MCF 10A (cell line): ENCODE measurements at regions not wholly inside any gene's neighbourhood (a gene's known extent, or its start where the extent isn't known, plus 50 kb on each side); places are given as distances from the start of the nearest gene placed in this dataset.

Experiments used
- BruUV-seq: library from RNA; stranded (reverse); fragments of 400-500 nt; replicated peaks from 2 replicates; lab custom pipeline; 2021; lab: Mats Ljungman, UMichigan
- CTCF ChIA-PET: fragments of 300-600 bp; sonication (Branson Sonifier 250); formaldehyde crosslinking; extraction: SDS; loops from one replicate; lab custom pipeline; 2021; ENCODE audit warnings: antibody characterized with exemption, inconsistent platforms; lab: Yijun Ruan, JAX
- POLR2A ChIA-PET: fragments of 300-600, 350-650 bp; sonication (Branson Sonifier 250); formaldehyde crosslinking; extraction: SDS; loops from one replicate; lab custom pipeline; 2020; ENCODE audit warnings: antibody characterized with exemption, inconsistent platforms; lab: Yijun Ruan, JAX
- DNase-seq: peaks from one replicate; pipeline ENCODE4 v3.0.0-alpha.2; 2018; ENCODE audit not compliant: unreplicated experiment
- H3K27ac Mint-ChIP-seq: one replicate; pipeline ENCODE4 v1.8.0; 2022; ENCODE audit warnings: mild to moderate bottlenecking, low read depth, mixed read lengths; ENCODE audit not compliant: unreplicated experiment
- H3K27me3 Mint-ChIP-seq: one replicate; pipeline ENCODE4 v1.8.0; 2022; ENCODE audit warnings: mixed read lengths; ENCODE audit not compliant: insufficient read depth, unreplicated experiment
- H3K36me3 Mint-ChIP-seq: one replicate; pipeline ENCODE4 v1.8.0; 2022; ENCODE audit warnings: mild to moderate bottlenecking, moderate library complexity, mixed read lengths; ENCODE audit not compliant: insufficient read depth, unreplicated experiment
- H3K4me1 Mint-ChIP-seq: one replicate; pipeline ENCODE4 v1.8.0; 2022; ENCODE audit warnings: mixed read lengths; ENCODE audit not compliant: insufficient read depth, unreplicated experiment
- H3K4me3 Mint-ChIP-seq: one replicate; pipeline ENCODE4 v1.8.0; 2022; ENCODE audit warnings: mild to moderate bottlenecking, moderate library complexity, mixed read lengths; ENCODE audit not compliant: unreplicated experiment
- H3K9me3 Mint-ChIP-seq: one replicate; pipeline ENCODE4 v1.8.0; 2022; ENCODE audit warnings: mixed read lengths; ENCODE audit not compliant: unreplicated experiment
- CTCF ChIP-seq: fragments of 200-600 bp; IDR thresholded peaks from one replicate; pipeline ENCODE4 v1.8.0; 2022; ENCODE audit warnings: antibody characterized with exemption, mild to moderate bottlenecking; ENCODE audit not compliant: unreplicated experiment
- intact Hi-C: fragments of 100-400 bp; cut with micrococcal nuclease; formaldehyde crosslinking; loops from 2 replicates; pipeline ENCODE4 v1.14.1; 2022

GRCh38 chr3:13167064-13167743 lies 94.0 kb upstream of the IQSEC1 start:
- Mint-ChIP-seq H3K4me1 (no peaks in the 10 kb centered on the region), H3K36me3 (peaks cover 5% of the 10 kb centered on the region), H3K4me3 (no peak overlapping the region), H3K27ac (no peak overlapping the region), H3K27me3 (peaks cover 37% of the 10 kb centered on the region), H3K9me3 (no peaks in the 10 kb centered on the region)
- ChIA-PET POLR2A (no interaction called here), CTCF (interaction anchor here (0.9 kb wide), 1 partner anchor 276 kb away, joined by 3 read pairs; no protein-coding TSS in a partner anchor)
- no peak for TF ChIP-seq CTCF
- intact Hi-C loops: no loop called here
- no peak for DNase-seq
- no TSS peak for BruUV-seq

- Mint-ChIP-seq H3K4me3 (no peak overlapping the region), H3K4me1 (no peaks in the 10 kb centered on the region), H3K27me3 (peaks cover 37% of the 10 kb centered on the region), H3K27ac (no peak overlapping the region), H3K36me3 (peaks cover 5% of the 10 kb centered on the region), H3K9me3 (no peaks in the 10 kb centered on the region)
- no TSS peak for BruUV-seq
- ChIA-PET CTCF (interaction anchor here (0.6 to 0.9 kb wide), 2 partner anchors 11 to 275 kb away, joined by 3 to 4 read pairs; no protein-coding TSS in a partner anchor), POLR2A (no interaction called here)
- TF ChIP-seq CTCF: no peak
- no peak for DNase-seq
- intact Hi-C loops: no loop called here
Observed at GRCh38 chr3:13166243-13167063, 93.2 kb upstream of the IQSEC1 start.

GRCh38 chr3:13165576-13165975 lies 92.3 kb upstream of the IQSEC1 start:
- DNase-seq: no peak
- H3K27me3 Mint-ChIP-seq: peaks cover 37% of the 10 kb centered on the region
- no peak overlapping the region for H3K4me3 Mint-ChIP-seq
- no TSS peak for BruUV-seq
- no peak for TF ChIP-seq CTCF
- no peaks in the 10 kb centered on the region for H3K9me3 Mint-ChIP-seq
- H3K4me1 Mint-ChIP-seq: no peaks in the 10 kb centered on the region
- H3K27ac Mint-ChIP-seq: no peak overlapping the region
- ChIA-PET POLR2A (no interaction called here), CTCF (interaction anchor here (0.6 kb wide), 1 partner anchor 10 kb away, joined by 4 read pairs; no protein-coding TSS in a partner anchor)
- H3K36me3 Mint-ChIP-seq: peaks cover 8% of the 10 kb centered on the region
- intact Hi-C loops: no loop called here

- CTCF ChIA-PET: no interaction called here
- peaks cover 37% of the 10 kb centered on the region for H3K27me3 Mint-ChIP-seq
- intact Hi-C loops: no loop called here
Observed at GRCh38 chr3:13164893-13165492, 91.8 kb upstream of the IQSEC1 start.

More at GRCh38 chr3:13164893-13165492, 91.8 kb upstream of the IQSEC1 start:
- Mint-ChIP-seq H3K36me3 (peaks cover 11% of the 10 kb centered on the region), H3K4me1 (peaks cover under 1% of the 10 kb centered on the region), H3K9me3 (no peaks in the 10 kb centered on the region), H3K27ac (no peak overlapping the region), H3K4me3 (no peak overlapping the region)
- no peak for DNase-seq
- POLR2A ChIA-PET: interaction anchor here (0.6 kb wide), 1 partner anchor 251 kb away, joined by 3 read pairs; no protein-coding TSS in a partner anchor
- no TSS peak for BruUV-seq
- TF ChIP-seq CTCF: no peak
